Fibroblast of peridontal ligament (primary cell): ENCODE measurements at regions not wholly inside any gene's neighbourhood (a gene's known extent, or its start where the extent isn't known, plus 50 kb on each side); places are given as distances from the start of the nearest gene placed in this dataset.
A peak's percentile ranks its signal among the peaks of the same experiment; 100 is the strongest.
"Not testable (repeated sequence)": the region's sequence is repeated elsewhere in the genome, so short reads cannot be mapped to it uniquely, and the experiment has no call there.

Experiments used
- DNase-seq: peaks from one replicate; pipeline ENCODE4 v3.0.0-alpha.2; 2010; ENCODE audit errors: extremely low read depth

DNA sequence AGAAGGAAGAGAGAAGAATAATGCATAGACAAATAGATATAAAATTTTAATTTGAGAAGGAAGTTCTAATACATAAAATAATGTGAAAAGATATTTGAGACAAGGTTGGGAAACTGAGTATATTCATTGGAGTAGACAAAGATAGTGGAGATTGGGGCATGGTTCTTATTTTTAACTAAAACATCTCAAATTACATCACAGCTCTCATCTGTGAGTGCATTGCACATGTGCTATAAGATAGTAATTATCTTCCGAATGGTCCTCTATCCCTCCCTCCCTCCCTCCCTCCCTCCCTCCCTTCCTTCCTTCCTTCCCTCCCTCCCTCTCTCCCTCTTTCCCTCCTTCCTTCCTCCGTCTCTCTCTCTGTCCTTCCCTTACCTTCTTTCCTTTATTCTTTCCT lies 1104.0 kb upstream of the FLRT2 start:
- DNase-seq, result no peak

DNA sequence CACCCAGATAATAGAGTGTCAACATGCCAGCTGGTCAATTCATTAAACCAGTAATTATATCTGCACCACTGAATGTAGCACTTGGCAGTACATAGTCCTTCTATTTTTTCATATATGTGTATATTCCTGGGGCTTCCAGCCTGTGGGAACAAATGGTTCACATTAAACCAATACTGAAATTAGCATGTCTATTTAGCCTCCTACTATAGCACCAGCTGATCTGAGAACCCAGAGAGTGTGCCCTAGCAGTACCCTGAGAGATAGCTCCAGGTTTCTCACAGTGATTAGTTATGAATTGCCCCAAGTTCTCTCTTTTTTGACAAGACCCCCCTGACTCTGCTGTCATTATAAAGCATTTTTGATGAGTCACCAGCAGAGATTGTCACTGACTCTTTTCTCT lies 1097.3 kb upstream of the FLRT2 start:
- no peak for DNase-seq

DNA sequence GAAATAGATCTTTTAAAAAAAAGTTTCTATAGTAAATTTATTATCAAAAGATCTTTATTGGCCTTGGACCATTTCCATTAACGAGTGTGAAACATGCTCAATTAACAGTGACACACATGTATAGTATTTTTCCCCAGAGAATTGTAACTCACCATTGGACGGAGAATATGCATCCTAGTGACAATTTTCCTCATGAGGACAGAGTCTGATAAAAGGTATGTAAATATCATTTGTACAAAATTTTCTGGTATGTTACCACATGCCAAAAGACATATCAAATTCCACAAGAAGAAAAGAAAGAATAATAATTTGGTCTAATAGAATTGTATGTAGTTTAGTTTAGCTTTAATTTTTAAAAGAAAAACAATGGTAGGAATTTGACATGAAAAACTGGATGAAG lies 1096.0 kb upstream of the FLRT2 start:
- no peak for DNase-seq

DNA sequence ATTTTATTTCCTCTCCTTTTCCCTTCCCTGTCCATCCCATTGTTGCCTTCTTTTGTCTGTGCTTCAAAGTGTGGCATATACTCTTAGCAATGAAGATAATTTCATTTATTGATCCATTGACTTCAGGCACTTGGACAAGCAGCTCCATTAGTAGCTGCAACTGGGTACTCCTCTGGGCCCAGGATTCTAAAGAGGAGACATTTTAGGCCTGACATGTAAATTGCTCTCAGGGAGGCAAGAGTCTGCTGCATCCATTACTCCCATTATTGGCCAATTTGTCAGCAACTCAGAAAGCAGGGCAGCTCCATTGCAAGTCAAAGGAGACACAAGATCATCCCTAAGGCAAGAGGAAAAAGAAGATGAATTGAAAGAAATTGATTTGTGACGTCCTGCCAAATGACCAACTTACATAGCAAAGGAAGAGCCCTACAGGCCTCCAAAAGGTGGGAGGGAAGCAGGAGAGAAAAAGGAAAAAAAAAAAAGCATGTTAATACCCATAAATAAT lies 1094.1 kb upstream of the FLRT2 start:
- DNase-seq, result no peak

DNA sequence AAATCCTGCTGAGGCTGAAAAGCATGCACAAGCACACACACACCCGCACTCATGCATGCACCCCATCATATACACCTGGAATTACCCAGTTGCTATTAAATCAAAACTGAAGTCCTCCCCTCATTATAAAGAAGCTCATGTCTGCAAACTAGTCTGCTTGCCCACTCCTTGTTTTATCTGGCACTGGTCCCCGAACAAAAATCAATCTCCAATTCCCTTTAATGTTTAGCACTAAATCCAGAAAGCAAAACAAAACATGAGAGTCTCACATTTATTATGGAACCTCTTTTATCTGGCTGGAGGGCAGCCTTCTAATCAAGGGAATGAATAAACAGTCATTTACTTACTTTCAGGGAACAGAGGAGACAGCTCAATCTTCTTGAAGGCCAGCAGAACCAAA lies 1093.4 kb upstream of the FLRT2 start:
- no peak for DNase-seq

DNA sequence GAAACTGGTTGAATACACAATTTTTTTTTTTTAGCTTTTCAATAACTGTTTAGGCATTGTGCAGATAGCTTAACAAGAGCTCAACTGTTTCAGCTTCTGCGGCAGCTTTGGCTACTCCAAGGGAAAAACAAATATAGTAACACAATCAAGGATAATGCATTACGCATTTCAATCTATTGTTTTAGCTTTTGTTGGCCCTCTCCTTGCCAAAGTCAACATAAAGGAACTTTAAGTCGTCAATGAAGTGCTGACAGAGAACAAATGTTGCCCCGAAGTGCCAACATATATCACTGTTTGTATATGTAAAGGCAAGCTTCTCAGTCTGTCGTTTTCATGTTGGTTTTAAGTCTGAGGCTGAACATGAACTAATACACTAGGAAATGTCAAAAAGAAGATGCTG lies 1087.4 kb upstream of the FLRT2 start:
- no peak for DNase-seq

DNA sequence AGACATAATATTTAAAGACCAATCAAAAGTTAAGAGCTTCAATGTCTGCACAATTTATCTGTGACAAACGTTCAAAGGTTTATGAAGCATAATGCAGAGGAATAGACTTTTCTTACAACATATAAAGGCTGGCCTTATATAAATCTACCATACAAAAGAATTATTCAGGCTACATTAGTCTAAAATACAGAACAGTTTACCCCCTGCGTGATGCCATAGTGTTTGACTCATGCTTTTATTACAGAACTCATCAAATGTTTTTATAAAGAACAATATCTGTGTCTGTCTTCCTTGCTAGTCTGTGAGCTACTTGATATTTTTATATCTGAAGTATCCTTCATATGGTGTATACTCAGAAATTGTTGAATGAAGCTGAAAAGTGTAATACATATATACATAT lies 1084.5 kb upstream of the FLRT2 start:
- no peak for DNase-seq

DNA sequence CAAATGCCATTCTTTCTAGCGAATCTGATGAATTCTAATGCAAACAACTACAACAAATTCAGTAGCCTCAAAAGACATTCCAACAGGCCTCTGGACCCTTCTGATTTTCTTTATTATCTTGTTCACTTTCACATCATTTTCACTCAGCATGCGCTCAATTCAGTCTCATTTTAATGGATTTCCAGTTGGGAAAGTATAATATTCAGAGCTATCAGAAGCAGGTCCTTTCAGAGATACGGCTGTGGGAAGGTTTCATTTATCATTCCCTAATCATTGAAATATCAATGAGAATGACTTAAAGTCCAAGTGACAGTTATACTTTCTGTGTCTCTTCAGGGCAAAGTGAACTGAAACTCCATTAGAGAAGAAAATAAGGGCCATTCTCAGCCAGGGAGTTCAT lies 1083.7 kb upstream of the FLRT2 start:
- no peak for DNase-seq

DNA sequence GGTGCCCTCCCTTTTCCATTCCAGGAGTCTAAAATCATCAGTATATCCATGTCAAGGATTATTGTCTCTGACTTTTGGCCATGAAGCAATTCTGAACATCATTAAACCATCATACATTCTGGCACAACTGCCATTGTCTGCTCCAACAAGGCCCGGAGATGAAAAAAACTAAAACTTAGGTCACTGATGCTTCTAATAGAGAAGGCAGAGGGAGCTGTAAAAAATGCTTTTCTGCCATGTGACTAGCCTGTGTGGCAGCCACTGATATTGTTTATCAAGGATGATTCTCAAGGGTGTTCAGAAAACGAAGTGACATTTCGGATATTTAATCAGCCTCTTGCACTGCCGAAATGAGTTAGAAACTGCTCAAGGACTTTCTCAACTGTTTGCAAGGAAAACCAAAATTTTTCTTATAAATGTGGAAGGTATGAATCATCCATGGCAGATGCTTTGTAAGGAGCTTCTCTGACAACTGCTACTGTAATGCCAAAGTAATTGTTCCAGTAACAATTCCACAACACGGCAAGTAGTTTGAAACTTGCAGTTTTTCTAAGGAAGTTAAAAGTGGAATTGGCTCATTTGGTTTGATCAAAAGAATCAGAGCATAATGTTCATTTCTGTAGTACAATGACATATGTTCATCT lies 1076.5 kb upstream of the FLRT2 start:
- peak; percentile 18 for DNase-seq

DNA sequence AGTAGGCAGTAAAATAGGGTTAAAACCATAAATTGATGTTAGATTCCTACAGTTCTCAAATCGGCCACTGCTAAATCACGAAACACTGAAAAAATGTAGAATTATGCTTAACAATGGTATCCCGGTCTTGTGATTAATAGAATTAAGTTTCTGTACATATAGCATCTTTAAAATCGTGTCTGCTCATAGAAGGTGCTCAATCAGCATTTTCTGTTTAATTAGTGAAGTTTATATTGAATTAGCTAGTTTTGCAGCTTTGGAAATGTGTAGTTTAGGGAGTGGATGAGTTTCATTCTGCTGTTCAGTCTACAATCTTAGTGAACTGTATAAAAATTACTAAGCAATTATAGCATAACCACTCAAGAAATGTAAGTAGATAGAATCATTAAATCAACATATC lies 1075.8 kb upstream of the FLRT2 start:
- DNase-seq, result no peak

DNA sequence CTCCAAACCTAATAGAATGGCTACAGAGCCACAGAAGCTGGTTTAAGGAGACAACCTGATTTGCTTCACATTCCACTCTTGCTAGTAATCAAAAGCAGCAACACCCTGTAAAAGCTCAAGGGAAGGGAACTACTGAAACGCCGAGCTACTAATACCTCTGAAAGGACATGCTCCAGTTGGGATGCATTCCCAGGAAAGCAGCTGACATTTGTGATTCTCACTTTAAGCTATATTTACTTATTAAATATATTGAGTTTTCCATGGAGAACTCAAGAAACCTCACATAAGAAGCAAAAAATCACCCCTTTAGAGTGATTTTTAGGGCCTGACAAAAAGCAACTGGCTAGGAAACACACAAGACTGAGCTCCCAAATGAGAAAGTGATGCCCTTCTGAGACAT lies 1073.0 kb upstream of the FLRT2 start:
- DNase-seq, result no peak

DNA sequence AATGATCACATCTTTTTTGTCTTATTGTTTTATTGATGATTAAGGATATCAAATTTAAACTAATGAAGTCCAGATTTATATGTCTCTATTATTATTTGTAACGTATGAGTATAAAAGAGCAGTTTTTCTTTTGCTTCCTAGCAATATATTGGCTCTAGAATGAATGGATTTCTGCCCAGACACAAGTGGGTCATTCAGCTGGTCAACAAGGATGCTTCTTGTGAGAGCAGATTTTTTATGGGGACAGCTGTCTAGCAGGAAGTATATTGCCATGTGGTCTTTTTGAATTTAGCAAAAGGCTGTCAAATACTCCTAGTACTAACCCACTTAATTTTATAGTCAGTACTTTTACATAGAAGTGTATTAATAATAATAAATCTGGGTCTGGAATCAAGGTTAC lies 1071.1 kb upstream of the FLRT2 start:
- DNase-seq, result no peak

DNA sequence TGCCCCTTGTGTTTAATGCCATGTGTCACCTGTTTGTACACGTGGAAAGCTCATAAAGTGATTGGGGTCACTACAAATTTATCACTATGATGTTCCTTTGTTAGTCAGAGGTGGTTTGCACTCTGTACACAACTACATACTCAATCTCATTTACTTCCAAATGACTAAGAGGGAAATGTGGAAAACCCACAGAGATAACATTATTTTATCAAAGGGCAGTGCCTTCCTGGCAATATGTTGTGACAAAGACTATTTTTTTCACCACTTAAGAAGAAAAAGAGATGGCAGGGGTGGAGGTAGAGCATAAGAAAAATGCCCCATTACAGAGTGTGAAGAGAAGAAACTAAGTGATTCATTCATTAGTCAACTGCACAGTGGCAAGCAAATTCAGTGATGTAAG lies 1064.1 kb upstream of the FLRT2 start:
- no peak for DNase-seq

DNA sequence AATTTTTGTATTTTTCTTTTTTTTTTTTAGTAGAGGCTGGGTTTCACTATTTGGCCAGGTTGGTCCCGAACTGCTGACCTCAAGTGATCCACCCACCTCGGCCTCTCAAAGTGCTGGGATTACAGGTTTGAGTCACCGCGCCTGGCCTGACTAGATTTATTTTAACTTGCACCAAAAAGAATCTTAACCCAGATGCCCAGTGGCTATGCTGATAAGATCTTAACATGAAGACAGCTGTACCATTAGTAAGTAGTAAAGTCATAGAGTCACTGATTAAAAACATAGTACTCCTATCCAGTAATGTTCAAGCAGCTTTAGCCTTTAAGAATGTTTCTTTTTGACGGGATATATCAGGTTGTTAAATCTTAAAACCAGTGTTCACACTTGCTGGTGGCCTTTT lies 1061.8 kb upstream of the FLRT2 start:
- DNase-seq, result no peak

DNA sequence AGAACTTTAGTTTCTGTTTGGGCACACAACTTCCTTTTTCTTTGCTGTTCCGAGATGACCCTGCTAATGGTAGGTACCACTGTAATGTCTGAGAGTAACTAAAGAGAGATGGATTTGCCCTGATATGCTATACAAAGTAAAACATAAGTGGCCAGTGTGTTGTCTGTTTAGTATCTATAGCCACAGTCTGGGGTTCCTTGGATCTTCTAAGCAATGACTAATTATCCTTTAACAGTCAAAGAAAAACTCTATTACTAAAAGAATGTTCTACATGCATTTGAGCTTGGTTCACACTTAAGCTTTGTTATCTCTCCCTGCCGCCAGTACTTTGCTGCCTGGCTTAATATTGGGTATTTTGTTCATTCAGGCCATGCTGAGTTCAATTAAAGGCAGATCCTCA lies 1051.9 kb upstream of the FLRT2 start:
- no peak for DNase-seq

DNA sequence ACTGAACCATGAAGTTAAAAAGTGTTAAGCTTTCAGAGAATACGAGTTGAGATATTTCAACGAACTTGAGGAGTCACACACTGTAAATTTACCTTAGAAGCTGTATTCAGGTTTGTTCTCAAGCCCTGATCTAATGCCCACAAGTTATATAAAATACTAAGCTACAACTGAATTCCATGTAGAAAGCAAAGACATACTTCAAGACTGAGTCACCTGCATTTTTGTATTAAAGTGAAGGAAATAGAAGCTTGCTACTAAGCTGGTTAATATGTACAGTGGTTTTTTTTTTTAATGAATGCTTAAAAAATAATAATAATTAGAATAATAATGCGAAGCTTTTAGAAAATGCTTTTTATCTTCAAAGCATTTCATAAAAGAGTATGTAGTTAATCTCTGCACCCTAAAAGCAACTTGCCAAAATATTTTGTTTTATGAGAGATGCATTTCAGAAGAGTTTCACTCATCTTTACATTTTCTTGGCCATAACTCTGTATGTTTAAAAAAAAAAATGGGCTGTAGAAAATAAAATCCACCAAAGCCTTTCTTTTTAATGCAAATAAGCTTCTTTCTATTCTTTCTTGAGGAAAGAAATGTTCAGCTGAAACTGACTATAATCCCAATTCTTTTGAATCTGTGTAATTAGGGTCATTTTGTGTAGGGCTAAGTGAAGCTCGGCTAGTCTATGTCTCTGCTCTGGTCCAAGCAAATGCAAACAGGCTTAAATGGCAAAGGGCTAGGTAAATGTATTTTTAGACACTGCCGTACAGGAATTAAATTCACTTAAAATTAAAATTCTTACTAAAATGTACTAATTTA lies 1047.5 kb upstream of the FLRT2 start:
- peak; percentile 34 for DNase-seq

DNA sequence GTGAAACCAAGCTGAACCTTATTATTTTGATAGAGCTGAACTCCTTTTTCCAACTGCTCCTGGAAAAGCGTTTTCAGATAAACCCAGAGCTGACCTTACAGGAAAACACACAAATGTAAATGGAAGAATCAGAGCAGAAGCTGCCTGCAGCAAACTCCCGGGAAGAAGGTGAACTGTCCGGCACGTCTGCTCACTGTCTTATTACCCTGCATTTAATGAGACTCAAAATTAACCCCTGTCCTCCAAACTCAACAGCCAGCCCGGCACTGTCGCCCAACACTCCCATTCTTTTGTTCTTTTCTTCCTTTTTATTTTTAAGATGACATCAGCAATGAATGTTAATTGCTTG lies 1046.9 kb upstream of the FLRT2 start:
- DNase-seq, result no peak

DNA sequence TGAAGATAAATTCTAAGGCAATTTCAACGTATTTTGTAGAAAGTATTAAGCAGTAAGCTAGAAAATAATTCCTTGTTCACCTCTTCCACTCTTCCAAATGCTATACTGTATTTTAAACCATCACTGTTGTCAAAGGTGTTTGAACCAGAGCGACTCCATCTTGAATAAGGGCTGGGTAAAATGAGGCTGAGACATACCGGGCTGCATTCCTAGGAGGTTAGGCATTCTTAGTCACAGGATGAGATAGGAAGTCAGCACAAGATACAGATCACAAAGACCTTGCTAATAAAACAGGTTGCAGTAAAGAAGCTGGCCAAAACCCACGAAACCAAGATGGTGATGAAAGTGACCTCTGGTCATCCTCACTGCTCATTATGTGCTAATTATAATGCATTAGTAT lies 1045.7 kb upstream of the FLRT2 start:
- not testable (repeated sequence) for DNase-seq

DNA sequence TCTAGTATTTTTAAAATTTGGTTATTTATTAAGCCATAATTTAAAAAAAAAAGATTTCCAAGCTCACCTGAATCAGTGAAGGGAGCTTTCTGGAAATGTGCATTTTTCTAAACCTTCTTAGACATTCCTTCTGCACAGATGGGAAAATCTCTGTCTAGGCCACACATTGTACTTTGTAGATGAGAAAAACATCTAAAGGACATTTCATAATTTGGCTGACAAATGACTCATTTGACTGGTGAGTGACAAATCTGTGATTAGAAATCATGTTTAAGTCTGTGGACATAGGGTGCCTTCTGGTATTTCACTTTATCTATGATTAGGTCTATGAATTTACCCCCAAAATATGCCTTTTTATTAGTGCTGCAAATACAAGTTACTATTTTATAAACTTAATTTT lies 1044.9 kb upstream of the FLRT2 start:
- no peak for DNase-seq

DNA sequence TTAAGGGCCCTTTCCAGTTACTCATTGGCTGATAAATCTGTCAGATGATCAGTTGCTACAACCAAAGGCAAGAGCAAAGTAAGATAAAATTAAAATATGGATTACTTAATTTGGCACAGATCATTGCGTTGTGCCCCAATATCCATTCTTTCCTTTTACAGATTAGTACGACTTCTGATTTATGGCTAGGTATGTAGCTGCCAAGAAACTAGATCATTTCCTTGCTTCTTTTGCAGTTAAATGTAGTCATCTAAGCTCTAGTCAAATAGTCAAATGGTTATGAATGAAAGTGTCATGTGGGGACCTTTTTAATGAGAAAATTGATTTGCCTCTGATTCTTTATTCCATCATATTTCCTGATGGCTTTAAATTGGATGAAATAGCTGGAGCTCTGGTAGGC lies 1039.9 kb upstream of the FLRT2 start:
- no peak for DNase-seq

DNA sequence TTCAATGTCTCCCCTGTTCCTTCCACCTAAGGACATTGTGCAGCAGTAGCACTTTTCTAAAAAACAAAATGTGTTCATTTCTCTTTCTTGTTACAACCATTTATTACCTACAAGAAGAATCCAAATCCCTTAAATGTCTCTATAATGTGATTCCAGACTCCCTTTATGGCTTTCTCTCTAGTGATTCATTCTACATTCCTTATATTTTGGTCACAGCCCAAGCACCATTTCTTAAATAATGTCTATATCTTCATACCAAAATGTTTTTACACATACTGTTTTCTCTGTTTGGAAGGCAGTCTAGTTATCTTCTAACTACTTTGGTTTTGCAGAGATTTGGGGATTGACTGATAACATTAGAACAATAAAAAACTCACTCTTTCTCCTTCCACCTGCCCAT lies 1037.3 kb upstream of the FLRT2 start:
- no peak for DNase-seq

DNA sequence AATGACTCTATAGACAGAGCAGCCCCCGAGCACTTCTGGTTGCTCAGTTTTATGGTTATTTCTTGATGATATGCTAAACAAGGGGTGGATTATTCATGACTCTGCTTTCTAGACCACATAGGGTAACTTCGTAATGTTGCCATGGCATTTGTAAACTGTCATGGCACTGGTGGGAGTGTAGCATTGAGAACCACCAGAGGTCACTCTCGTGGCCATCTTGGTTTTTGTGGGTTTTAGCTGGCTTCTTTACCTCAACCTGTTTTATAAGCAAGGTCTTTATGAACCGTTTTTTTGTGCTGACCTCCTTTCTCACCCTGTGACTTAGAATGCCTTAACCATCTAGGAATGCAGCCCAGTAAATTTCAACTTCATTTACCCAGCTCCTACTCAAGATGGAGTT lies 1036.2 kb upstream of the FLRT2 start:
- DNase-seq, result no peak

DNA sequence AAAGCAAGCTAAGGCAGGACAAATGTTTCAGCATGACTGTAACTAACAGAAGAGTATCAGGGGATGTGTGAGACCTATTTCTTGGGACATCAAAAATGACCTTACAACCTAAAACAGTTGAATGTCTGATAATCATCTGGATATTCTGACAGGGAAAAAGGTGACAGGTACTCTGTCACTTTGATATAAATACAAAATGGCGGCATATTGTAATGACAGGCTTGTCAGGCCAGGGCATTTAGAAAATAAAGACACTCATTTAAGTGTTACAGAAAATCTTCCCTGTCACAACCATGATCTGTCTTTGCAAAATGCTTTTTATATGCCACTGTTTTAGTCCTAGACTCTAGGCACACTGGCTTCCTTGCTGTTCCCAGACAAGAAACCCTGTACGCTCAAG lies 1033.3 kb upstream of the FLRT2 start:
- DNase-seq, result no peak

DNA sequence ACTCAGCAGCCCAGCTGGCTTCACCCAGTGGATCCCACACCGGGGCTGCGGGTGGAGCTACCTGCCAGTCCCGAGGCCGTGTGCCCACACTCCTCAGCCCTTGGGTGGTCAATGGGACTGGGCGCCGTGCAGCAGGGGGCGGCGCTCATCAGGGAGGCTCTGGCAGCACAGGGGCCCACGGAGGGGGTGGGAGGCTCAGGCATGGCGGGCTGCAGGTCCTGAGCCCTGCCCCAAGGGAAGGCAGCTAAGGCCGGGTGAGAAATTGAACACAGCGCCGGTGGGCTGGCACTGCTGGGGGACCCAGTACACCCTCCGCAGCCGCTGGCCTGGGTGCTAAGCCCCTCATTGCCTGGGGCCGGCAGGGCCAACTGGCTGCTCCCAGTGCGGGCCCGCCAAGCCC lies 1017.1 kb upstream of the FLRT2 start:
- not testable (repeated sequence) for DNase-seq
